ENCODE measurements at regions not wholly inside any gene's neighbourhood (a gene's known extent, or its start where the extent isn't known, plus 50 kb on each side); places are given as distances from the start of the nearest gene placed in this dataset.

DNA sequence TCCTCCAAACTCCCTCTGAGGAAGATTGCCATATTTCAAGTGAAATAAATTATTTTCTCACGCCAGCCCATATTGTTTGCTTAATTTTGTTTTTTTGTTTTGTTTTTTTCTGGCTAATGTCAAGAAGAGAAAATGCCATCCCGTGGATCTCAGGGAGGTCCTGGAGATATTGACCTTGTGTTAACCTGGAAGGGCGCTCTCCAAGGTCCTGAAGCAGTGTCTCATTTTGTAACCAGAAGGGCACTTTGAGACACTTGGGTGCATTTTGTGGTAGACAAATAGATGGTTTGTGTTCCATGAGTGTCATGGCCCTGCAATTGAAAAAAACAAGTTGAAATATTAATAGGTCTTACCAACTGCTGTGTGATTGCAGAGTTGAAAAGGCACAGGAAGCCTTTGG, 268.9 kb downstream of the SUDS3 start (continued):
- TF ChIP-seq, protein P1, sequence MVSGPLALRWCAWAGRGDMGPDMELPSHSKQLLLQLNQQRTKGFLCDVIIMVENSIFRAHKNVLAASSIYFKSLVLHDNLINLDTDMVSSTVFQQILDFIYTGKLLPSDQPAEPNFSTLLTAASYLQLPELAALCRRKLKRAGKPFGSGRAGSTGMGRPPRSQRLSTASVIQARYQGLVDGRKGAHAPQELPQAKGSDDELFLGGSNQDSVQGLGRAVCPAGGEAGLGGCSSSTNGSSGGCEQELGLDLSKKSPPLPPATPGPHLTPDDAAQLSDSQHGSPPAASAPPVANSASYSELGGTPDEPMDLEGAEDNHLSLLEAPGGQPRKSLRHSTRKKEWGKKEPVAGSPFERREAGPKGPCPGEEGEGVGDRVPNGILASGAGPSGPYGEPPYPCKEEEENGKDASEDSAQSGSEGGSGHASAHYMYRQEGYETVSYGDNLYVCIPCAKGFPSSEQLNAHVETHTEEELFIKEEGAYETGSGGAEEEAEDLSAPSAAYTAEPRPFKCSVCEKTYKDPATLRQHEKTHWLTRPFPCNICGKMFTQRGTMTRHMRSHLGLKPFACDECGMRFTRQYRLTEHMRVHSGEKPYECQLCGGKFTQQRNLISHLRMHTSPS (CRISPR knock-in tag; IDR thresholded peaks at IDR 0.05; ENCODE audit: low read depth): no peak
- TF ChIP-seq FUBP1 (CRISPR knock-in tag; IDR thresholded peaks at IDR 0.05; ENCODE audit: borderline replicate concordance): no peak
- no peak for TF ChIP-seq NFKBIZ (CRISPR knock-in tag; IDR thresholded peaks at IDR 0.05)
- TF ChIP-seq, protein P2, sequence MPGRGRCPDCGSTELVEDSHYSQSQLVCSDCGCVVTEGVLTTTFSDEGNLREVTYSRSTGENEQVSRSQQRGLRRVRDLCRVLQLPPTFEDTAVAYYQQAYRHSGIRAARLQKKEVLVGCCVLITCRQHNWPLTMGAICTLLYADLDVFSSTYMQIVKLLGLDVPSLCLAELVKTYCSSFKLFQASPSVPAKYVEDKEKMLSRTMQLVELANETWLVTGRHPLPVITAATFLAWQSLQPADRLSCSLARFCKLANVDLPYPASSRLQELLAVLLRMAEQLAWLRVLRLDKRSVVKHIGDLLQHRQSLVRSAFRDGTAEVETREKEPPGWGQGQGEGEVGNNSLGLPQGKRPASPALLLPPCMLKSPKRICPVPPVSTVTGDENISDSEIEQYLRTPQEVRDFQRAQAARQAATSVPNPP (CRISPR knock-in tag; IDR thresholded peaks at IDR 0.05): no peak
- TF ChIP-seq CHD4 (IDR thresholded peaks at IDR 0.05; ENCODE audit: borderline replicate concordance, low read length): no peak
- TF ChIP-seq ZNF720 (CRISPR knock-in tag; IDR thresholded peaks at IDR 0.05): no peak
- no peak for TF ChIP-seq ZNF687 (CRISPR knock-in tag; IDR thresholded peaks at IDR 0.05)
- TF ChIP-seq ZSCAN25 (CRISPR knock-in tag; IDR thresholded peaks at IDR 0.05): no peak
- TF ChIP-seq, protein P3, sequence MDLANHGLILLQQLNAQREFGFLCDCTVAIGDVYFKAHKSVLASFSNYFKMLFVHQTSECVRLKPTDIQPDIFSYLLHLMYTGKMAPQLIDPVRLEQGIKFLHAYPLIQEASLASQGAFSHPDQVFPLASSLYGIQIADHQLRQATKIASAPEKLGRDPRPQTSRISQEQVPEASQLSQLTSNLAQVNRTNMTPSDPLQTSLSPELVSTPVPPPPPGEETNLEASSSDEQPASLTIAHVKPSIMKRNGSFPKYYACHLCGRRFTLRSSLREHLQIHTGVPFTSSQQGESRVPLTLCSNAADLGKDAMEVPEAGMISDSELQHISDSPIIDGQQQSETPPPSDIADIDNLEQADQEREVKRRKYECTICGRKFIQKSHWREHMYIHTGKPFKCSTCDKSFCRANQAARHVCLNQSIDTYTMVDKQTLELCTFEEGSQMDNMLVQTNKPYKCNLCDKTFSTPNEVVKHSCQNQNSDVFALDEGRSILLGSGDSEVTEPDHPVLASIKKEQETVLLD (CRISPR knock-in tag; IDR thresholded peaks at IDR 0.05; ENCODE audit: low read depth): no peak
- TF ChIP-seq ZNF431 (CRISPR knock-in tag; IDR thresholded peaks at IDR 0.05; ENCODE audit: borderline replicate concordance, low read depth): no peak
- TF ChIP-seq LRRFIP1 (CRISPR knock-in tag; conservative IDR thresholded peaks at IDR 0.05): no peak
